ENCODE measurements at regions not wholly inside any gene's neighbourhood (a gene's known extent, or its start where the extent isn't known, plus 50 kb on each side); places are given as distances from the start of the nearest gene placed in this dataset.

- no peak for DNase-seq (ENCODE audit: low read depth, low spot score)
- Mint-ChIP-seq H3K4me1 (no peaks in the 10 kb centered on the region), H3K27me3 (ENCODE audit: low read depth) (no peaks in the 10 kb centered on the region), H3K27ac (ENCODE audit: unreplicated experiment) (no peak overlapping the region), H3K9me3 (no peaks in the 10 kb centered on the region), H3K36me3 (ENCODE audit: low read depth) (no peaks in the 10 kb centered on the region), H3K4me3 (no peak overlapping the region)
- TF ChIP-seq CTCF (conservative IDR thresholded peaks at IDR 0.05) = no peak
Measured at GRCh38 chr4:138828926-138829325, 186.7 kb upstream of the NOCT start.

- no peaks in the 10 kb centered on the region for H3K9me3 Mint-ChIP-seq
- DNase-seq (ENCODE audit: low read depth, low spot score) = no peak
- H3K27ac Mint-ChIP-seq (ENCODE audit: unreplicated experiment) = no peak overlapping the region
- peaks cover 8% of the 10 kb centered on the region for H3K4me1 Mint-ChIP-seq
- no peaks in the 10 kb centered on the region for H3K36me3 Mint-ChIP-seq (ENCODE audit: low read depth)
- no peak for TF ChIP-seq CTCF (conservative IDR thresholded peaks at IDR 0.05)
- H3K27me3 Mint-ChIP-seq (ENCODE audit: low read depth) = no peaks in the 10 kb centered on the region
- no peak overlapping the region for H3K4me3 Mint-ChIP-seq
Measured at GRCh38 chr4:138826754-138827153, 188.8 kb upstream of the NOCT start.

GRCh38 chr4:138826322-138826721 lies 189.3 kb upstream of the NOCT start:
- H3K4me3 Mint-ChIP-seq = no peak overlapping the region
- H3K27ac Mint-ChIP-seq (ENCODE audit: unreplicated experiment) = no peak overlapping the region
- no peak for TF ChIP-seq CTCF (conservative IDR thresholded peaks at IDR 0.05)

GRCh38 chr4:138821331-138821730 lies 194.2 kb upstream of the NOCT start:
- no peak for DNase-seq (ENCODE audit: low read depth, low spot score)
- H3K36me3 Mint-ChIP-seq (ENCODE audit: low read depth) = no peaks in the 10 kb centered on the region
- H3K27ac Mint-ChIP-seq (ENCODE audit: unreplicated experiment) = no peak overlapping the region
- no peak overlapping the region for H3K4me3 Mint-ChIP-seq
- peaks cover 8% of the 10 kb centered on the region for H3K4me1 Mint-ChIP-seq
- H3K27me3 Mint-ChIP-seq (ENCODE audit: low read depth) = no peaks in the 10 kb centered on the region
- peaks cover 2% of the 10 kb centered on the region for H3K9me3 Mint-ChIP-seq
- no peak for TF ChIP-seq CTCF (conservative IDR thresholded peaks at IDR 0.05)

More at GRCh38 chr4:138826322-138826721, 189.3 kb upstream of the NOCT start:
- no peaks in the 10 kb centered on the region for H3K36me3 Mint-ChIP-seq (ENCODE audit: low read depth)
- no peak for DNase-seq (ENCODE audit: low read depth, low spot score)
- no peaks in the 10 kb centered on the region for H3K27me3 Mint-ChIP-seq (ENCODE audit: low read depth)
- H3K9me3 Mint-ChIP-seq = no peaks in the 10 kb centered on the region
- H3K4me1 Mint-ChIP-seq = peaks cover 8% of the 10 kb centered on the region

- H3K4me1 Mint-ChIP-seq = no peaks in the 10 kb centered on the region
- no peaks in the 10 kb centered on the region for H3K27me3 Mint-ChIP-seq (ENCODE audit: low read depth)
- peaks cover 7% of the 10 kb centered on the region for H3K9me3 Mint-ChIP-seq
- DNase-seq (ENCODE audit: low read depth, low spot score) = no peak
- no peak overlapping the region for H3K27ac Mint-ChIP-seq (ENCODE audit: unreplicated experiment)
- H3K4me3 Mint-ChIP-seq = no peak overlapping the region
- no peak for TF ChIP-seq CTCF (conservative IDR thresholded peaks at IDR 0.05)
- no peaks in the 10 kb centered on the region for H3K36me3 Mint-ChIP-seq (ENCODE audit: low read depth)
Measured at GRCh38 chr4:138816875-138817274, 198.7 kb upstream of the NOCT start.

GRCh38 chr4:138815811-138816210 lies 199.8 kb upstream of the NOCT start:
- H3K27ac Mint-ChIP-seq (ENCODE audit: unreplicated experiment) = no peak overlapping the region
- H3K36me3 Mint-ChIP-seq (ENCODE audit: low read depth) = no peaks in the 10 kb centered on the region
- TF ChIP-seq CTCF (conservative IDR thresholded peaks at IDR 0.05) = no peak

More at GRCh38 chr4:138815811-138816210, 199.8 kb upstream of the NOCT start:
- DNase-seq (ENCODE audit: low read depth, low spot score) = no peak
- peaks cover 10% of the 10 kb centered on the region for H3K9me3 Mint-ChIP-seq
- H3K4me1 Mint-ChIP-seq = no peaks in the 10 kb centered on the region
- H3K4me3 Mint-ChIP-seq = no peak overlapping the region
- H3K27me3 Mint-ChIP-seq (ENCODE audit: low read depth) = no peaks in the 10 kb centered on the region

All from neural crest cell (in vitro differentiated cells).